G401.6 (cell line): ENCODE measurements at regions not wholly inside any gene's neighbourhood (a gene's known extent, or its start where the extent isn't known, plus 50 kb on each side); places are given as distances from the start of the nearest gene placed in this dataset.
"Not testable (repeated sequence)": the region's sequence is repeated elsewhere in the genome, so short reads cannot be mapped to it uniquely, and the experiment has no call there.

Experiments used
- FAIRE-seq: peaks from 2 replicates; lab custom pipeline; 2012; peaks lifted over from hg19 to GRCh38; lab: Jason Lieb, UNC

- no peak for FAIRE-seq
Observed at GRCh38 chr5:130578354-130578753, 586.7 kb downstream of the HINT1 start.

- no peak for FAIRE-seq
Observed at GRCh38 chr5:130571076-130571475, 594.0 kb downstream of the HINT1 start.

GRCh38 chr5:130568791-130569190 lies 596.3 kb downstream of the HINT1 start:
- no peak for FAIRE-seq

- FAIRE-seq: no peak
Observed at GRCh38 chr5:130555429-130555828, 609.6 kb downstream of the HINT1 start.

GRCh38 chr5:130550562-130550928 lies 614.5 kb downstream of the HINT1 start:
- no peak for FAIRE-seq

- FAIRE-seq: no peak
Observed at GRCh38 chr5:130549884-130550561, 615.0 kb downstream of the HINT1 start.

GRCh38 chr5:130546211-130546610 lies 618.8 kb downstream of the HINT1 start:
- FAIRE-seq: no peak

GRCh38 chr5:130545291-130545690 lies 619.8 kb downstream of the HINT1 start:
- FAIRE-seq: no peak

GRCh38 chr5:130541617-130542221 lies 623.3 kb downstream of the HINT1 start:
- FAIRE-seq: no peak

GRCh38 chr5:130536691-130537090 lies 628.4 kb downstream of the HINT1 start:
- FAIRE-seq: no peak

- FAIRE-seq: no peak
Observed at GRCh38 chr5:130532786-130533185, 628.5 kb downstream of the CHSY3 start.

- no peak for FAIRE-seq
Observed at GRCh38 chr5:130529511-130530485, 625.5 kb downstream of the CHSY3 start.

- no peak for FAIRE-seq
Observed at GRCh38 chr5:130529111-130529510, 624.8 kb downstream of the CHSY3 start.

GRCh38 chr5:130528474-130528873 lies 624.2 kb downstream of the CHSY3 start:
- no peak for FAIRE-seq

GRCh38 chr5:130526708-130527107 lies 622.4 kb downstream of the CHSY3 start:
- no peak for FAIRE-seq

GRCh38 chr5:130520211-130520610 lies 615.9 kb downstream of the CHSY3 start:
- FAIRE-seq: no peak

GRCh38 chr5:130514984-130515690 lies 610.9 kb downstream of the CHSY3 start:
- FAIRE-seq: no peak

- no peak for FAIRE-seq
Observed at GRCh38 chr5:130502702-130503101, 598.4 kb downstream of the CHSY3 start.

- FAIRE-seq: no peak
Observed at GRCh38 chr5:130501151-130501865, 597.0 kb downstream of the CHSY3 start.

- FAIRE-seq: not testable (repeated sequence)
Observed at GRCh38 chr5:130500495-130500894, 596.2 kb downstream of the CHSY3 start.

GRCh38 chr5:130496215-130496614 lies 592.0 kb downstream of the CHSY3 start:
- no peak for FAIRE-seq

- no peak for FAIRE-seq
Observed at GRCh38 chr5:130488252-130488651, 584.0 kb downstream of the CHSY3 start.
